GM21619 (cell line): ENCODE measurements at regions not wholly inside any gene's neighbourhood (a gene's known extent, or its start where the extent isn't known, plus 50 kb on each side); places are given as distances from the start of the nearest gene placed in this dataset.
"Not testable (repeated sequence)": the region's sequence is repeated elsewhere in the genome, so short reads cannot be mapped to it uniquely, and the experiment has no call there.

ENCODE experiments used
- ATAC-seq: cut with Tn5 transposase; IDR thresholded peaks from one replicate; pipeline ENCODE4 v1.9.1; 2021; ENCODE audit not compliant: unreplicated experiment

DNA sequence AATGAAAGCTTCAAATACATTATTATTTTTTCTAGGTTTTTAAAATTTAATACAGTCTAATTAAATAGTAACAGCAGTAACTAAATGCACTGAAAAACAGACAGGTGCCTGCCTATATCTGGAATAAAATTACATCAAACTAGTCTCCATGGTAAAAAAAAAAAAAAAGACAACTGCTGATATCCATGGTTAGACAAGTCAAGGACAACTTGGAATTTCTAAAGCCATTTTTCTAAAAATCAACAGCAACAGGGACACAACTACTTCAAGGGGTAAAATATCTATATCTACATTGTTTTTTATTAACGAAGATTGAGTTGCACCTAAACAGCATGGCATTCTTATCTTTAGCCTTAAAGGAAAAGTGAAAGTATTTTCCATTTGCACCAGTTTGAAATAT is 74.7 kb upstream of the VPREB1 start:
- ATAC-seq = no peak

DNA sequence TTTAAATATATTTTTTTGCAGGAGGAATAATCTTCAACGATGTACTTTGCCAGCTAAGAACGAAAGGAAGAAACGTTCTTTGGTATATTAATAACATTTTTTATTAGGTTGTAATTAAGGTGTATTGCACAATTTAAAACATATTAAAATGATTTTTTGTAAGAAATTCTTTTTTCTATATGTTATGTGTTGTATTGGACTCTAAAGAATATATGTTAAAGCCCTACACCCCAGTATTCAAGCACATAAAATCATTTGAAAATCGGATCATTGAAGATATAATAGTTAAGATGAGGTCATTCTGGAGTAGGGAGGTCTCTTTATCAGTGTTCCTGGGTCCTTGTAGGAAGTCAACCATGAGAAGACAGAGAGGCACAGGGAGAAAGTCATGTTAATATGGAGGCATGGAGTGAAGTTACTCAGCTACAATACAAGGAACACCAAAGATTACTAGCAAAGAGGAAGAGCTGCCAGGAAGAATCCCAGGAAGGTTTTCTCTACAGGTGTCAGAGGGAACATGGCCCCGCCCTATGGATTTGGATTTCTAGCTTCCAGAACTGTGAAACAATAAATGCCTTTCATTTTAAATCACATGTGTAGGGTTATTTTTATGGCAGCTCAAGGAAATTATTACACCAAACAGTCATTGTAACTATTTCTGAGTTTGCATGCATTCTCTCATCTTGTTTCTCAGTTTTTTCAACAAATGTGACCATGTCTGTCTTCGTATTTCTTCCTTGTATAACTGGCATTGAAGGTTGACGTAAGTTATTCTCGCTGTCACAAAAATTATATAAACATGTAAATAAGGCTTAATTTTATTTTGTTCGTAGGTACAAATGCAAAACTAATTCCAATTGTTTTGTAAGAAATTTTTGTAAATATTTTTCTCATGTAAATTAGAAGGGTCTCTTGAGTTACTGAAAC is 75.4 kb upstream of the VPREB1 start:
- no peak for ATAC-seq

DNA sequence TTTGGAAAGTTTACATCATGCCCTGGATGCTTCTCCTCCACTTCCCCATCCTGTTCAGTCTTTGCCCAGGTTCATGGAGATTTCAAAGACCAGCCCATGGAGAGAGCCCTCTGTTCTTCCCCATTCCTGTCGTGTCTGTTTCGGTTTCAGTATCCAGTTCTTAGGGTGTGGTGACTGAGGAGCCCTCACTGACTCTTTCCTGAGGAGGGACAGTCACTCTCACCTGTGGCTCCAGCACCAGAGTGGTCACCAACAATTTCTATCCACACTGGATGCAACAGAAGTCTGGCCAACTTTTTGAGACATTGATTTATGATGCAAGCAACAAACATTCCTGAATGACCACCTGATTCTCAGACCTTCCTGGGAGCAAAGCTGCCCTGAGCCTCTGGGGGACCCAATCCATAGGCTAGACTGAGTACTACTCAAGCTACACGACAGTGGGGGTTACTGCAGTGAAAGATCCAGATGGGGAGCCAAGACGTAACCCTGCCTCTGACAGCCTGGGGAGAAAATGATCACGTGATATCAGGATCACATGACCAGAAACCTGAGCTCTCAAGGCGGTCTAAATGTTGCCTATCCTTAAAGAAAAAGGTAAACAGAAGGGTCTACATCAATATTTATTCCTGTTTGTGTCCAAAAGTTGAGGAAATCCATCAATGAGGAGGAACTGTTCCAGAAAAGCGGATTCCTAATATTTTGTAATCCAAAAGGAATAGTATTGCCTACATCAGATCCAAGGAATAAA is 76.2 kb upstream of the VPREB1 start:
- ATAC-seq = peak; percentile 14

DNA sequence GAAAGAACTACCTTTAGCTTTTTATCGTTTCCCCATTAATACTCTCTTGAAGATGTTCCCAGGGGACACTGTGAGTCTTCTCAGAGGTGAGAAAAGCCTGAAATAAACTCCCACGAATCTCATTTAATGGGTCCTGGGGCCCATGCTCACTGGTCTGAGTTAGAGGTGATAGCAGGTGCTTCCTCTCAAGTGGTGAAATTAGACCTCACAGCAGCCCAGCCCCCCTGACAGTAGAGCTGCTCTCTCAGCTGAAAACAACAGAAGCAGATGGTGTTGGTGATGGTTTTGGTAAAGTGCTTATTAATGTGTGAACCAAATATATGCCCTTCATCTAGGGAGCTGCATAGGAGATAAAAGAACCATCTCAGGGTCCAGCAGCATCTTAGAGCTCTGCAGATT is 76.8 kb upstream of the VPREB1 start:
- peak; percentile 67 for ATAC-seq

DNA sequence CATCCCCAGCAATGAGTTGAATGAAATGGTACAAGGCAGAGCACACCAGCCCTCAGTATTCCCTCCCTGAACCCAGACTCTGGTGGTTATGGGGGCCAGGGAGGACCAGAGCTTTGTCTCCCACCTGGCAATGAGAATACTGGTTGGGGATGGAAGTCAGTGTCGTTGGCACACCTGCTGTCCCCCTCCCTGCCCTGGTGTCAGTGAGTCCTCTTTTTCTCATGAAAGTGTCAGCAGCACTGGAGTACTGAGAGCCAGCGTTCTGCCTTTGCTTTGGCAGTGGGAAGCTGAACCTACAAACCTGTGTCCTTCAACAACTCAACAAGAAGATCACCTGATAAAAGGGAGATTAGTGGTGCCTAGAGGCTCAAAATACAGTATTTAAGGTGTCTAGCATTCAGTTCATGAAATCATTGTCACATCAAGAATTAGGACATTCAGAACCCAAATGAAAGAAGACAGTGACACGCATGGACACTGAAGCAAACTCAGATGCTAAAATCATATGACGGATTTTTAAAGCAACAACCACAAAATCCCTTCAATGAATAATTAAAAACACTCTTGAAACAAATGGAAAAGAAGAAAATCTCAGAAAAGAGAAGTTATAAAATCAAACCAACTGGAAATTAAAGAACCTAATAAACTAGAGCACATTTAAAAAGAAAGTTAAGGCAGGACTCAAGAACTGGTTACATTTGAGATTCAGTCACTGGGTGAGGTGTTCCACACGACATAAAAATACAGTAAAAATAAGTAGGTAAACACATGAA is 77.5 kb upstream of the VPREB1 start:
- no peak for ATAC-seq

DNA sequence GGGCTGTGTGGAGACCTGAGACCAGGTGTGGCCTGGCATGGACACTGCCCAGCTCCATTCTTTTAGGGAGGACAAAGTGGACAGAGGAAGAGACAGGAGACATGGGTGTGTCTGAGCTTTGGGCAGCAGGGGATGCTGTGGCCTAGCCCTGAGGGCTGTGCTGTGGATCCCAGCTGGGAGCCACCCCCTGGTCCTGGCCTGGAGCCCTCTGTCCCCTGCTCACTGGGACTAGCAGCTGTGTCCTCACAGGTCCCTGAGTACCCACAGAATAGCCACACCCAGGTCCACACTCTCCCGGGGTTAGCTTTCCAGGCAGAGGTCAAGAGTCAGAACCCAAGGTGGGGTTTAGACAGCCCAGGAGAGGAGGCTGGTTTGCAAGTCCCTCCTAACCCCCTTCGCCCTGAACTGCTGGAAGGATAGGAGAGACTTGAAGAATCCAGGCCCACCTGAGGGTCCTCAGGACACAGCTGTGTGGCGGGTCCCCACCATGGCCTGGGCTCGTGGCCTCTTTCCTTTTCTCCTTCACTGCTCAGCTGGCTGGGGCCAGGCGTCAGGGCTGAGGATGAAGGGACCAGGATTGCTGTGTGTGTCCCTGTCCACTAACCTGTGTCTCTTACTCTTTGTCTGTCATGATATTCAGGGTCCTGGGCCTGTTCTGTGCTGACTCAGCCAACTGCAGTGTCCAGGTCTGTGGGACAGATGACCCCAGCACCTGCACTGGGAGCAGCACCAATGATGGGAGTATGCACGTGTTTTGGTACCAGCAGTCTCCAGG is 78.5 kb upstream of the VPREB1 start:
- no peak for ATAC-seq

DNA sequence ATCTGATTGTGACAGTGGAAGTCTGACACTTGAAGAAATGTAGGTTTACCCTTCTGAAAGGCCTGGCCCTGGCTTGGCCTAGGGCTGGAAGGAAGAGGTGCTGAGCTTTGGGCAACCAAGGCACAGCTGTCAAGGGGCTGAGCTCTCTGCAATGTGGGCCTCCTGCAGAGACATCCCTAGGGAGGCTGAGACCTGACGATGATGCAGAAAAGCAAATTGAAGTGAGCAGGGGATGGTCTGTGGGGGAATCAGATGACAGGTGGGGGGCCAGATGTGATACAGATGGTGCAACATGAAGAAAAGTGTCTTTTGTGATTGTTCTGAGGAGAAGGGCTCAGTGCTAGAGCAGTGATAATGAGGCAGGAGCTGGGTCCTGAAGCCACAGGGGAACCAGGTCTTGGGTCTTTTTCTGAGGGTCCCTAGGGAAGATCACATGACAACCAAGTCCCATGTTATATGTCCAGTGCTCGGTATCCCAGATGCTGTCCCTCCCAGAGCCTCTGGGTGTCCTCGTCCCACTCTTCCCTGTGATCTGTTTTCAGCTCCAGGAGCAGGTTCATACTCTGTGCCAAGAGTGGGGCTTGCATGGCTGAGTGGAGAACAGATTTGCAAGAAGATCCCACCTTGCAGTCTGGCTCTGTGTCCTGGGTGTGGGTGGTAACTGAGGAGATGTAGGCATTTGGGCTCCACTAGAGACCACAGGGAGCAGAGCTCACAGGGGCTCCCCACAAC is 79.9 kb upstream of the VPREB1 start:
- ATAC-seq = no peak

DNA sequence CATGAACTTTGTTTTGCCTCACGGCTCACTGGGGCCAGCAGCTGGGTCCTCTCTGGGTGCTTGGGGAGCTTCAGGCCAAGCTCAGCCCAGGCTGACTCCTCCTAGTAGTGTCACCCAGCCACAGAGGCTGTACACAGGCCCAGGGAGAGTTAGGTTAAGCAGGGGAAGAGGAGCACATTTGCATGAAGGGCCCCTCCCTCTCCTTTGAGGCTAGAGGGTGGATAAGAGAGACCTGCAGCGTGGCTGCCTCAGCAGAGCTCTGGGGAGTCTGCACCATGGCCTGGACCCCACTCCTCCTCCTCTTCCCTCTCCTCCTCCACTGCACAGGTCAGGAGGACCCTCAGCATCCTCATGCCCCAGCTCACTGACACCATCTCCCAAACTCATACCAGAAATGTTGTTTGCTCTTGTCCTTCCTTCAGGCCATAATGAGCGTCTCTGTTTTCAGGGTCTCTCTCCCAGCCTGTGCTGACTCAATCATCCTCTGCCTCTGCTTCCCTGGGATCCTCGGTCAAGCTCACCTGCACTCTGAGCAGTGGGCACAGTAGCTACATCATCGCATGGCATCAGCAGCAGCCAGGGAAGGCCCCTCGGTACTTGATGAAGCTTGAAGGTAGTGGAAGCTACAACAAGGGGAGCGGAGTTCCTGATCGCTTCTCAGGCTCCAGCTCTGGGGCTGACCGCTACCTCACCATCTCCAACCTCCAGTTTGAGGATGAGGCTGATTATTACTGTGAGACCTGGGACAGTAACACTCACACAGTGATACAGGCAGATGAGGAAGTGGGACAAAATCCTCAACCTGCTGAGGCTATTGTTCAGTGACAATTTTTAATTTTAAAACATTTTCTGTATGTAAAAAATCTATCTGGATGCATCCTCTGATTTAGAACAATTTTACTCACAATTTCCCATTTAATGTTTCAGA is 82.4 kb upstream of the VPREB1 start:
- peak; percentile 74 for ATAC-seq

DNA sequence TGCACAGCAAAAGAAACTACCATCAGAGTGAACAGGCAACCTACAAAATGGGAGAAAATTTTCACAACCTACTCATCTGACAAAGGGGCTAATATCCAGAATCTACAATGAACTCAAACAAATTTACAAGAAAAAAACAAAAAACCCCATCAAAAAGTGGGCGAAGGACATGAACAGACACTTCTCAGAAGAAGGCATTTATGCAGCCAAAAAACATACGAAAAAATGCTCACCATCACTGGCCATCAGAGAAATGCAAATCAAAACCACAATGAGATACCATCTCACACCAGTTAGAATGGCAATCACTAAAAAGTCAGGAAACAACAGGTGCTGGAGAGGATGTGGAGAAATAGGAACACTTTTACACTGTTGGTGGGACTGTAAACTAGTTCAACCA is 83.8 kb upstream of the VPREB1 start:
- not testable (repeated sequence) for ATAC-seq

DNA sequence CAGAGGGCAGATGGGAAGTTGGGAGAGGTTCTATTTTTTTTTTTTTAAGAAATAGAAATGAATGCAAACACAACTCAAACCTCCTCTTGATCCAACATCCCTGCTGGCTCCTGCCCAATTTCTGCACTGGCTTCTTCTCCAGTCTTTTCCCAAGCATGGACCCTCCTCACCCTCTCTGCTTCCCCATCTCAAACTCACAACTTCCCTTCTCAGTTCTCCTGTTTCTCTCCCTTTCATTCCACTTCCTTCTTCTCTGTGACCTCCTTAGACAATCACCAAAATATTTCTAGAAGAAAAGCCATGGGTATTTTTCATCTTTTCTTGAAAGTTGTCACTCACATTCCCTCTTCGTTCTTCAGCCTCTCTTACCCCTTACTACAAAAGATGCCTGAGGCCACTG is 85.2 kb upstream of the VPREB1 start:
- ATAC-seq = no peak

DNA sequence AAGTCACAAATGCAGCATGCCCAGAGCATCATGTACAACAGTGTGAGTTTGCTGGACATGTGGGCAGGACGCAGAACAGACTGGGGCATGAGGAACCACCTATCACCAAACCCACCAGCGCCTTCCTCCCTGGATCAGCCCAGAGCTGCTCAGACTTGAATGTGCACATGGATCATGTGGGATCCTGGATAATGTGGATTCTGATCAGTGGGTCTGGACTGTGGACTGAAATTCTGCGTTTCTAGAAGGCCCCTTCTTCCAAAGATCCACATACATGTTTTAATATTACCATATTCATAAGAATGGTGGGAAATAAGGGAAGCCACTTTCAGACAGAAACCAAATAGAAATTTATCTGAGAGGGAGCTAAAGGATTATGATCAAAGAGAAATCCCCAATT is 85.6 kb upstream of the VPREB1 start:
- no peak for ATAC-seq

DNA sequence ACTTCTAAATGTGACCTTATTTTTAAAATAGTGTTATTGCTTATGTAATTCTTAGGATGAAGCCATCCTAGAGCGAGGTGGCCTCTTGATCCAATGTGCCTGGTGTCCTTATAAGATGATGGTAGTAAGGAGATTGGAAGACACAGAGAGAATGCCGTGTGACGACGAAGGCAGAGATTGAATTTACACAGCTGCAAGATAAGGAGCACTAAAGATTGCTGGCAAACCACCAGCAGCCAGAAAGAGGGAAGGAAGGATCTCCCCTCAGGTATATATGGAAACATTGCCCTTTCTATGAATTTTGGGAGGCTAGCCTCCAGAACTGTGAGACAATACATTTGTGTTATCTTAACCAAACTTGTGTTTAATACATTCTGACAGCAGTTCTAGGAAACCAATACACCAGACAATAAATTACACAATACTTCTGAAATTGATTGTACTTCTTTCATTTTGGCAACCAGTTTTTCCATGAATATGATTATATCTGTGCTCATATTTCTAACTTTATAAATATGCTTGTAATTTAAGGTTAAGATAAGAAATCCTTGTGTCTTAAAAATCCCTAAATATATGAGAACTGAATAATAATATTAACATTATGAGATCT is 86.3 kb upstream of the VPREB1 start:
- ATAC-seq = no peak

DNA sequence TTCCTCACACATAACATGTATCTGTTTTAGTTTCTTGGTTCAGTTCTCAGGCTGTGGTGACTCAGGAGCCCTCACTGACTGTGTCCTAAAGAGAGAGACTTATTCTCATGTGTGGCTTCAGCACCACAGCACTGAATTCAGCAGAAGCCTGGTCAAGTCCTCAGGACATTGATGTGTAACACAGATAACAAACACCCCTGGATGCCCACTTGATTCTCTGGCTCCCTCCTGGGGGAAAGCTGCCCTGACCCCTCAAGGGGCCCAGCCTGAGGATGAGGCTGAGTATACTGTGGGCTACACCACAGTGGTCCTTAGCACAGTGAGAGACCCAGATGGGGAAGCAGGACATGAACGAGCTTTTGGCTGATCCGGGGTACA is 87.2 kb upstream of the VPREB1 start:
- peak; percentile 23 for ATAC-seq

DNA sequence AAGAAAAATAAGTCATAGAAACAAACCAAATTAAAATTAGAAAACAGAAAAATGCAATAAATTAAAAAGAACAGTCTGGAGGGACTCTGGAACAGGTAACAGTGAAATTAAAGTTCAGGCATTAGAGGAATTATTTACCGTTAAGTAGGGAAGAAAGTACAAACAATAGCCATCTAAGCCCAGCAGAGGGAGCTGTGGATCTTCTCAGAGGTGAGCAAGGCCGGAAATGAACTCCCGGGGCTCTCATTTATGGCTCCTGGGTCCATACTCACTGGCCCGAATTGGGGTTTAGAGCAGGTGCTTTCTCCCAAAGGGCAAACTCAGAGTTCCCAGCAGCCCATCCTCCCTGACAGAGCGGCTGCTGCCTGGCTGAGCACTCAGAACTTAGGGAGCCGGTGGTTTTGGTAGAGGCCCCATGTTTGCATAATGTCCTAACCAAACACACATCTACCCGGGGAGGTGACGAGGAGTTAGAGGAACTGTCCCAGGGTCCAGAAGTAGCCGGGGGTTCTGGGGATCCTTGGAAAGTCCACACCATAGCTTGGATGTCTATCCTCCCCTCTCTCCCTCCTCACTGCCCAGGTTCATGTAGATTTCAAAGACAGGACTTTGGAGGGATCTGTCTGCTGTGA is 87.8 kb upstream of the VPREB1 start:
- ATAC-seq = peak; percentile 66

DNA sequence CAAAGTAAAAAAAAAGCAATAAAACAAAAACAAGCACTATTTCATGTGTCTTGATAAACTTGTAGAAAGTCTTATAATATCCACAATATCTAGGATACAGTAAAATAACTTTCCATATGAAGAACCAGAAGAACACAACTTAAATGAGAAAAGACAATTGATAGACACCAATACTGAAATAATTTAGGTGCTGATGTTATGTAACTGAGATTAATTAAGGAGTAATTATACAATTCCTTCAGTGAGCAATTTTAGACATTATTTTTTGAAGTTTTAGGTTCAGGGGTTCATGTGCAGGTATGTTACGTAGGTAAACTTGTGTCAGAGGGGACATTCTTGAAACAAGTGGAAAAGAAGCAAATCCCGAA is 88.3 kb upstream of the VPREB1 start:
- no peak for ATAC-seq

DNA sequence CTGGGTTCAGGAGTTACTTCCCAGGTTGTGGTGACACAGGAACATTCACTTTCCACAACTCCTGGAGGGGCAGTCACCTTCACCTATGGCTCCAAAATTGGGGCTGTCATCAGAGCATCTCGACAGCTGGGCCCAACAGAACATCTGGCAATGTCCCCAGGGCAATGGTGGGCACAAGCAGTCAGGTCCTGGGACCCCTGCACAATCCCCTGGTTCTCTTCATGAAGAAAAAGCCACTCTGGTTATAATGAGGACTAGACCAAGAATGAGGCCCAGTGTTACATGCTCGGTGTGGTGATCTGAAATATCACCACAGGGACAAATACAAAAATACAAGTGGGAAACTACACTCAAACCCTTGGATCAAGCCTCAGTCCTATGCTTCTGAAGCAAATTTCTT is 89.0 kb upstream of the VPREB1 start:
- no peak for ATAC-seq

DNA sequence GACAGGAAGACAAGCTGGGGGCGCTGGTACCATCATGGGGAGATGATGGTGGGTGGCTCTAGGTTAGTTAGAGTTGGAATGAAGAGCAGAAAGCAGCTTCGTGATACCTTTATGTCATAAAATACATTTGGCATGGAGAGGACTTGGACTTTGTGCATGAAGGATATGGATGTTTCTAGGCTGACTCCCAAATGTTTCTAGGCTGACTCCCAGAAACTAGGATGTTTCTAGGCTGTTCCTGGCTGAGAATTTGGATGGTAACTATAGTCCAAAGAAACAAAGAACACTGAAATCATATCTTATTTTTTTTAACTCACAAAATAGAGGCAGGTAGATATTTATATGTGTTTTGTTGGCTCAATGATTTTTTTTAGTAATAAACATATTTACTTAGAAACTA is 89.4 kb upstream of the VPREB1 start:
- no peak for ATAC-seq

DNA sequence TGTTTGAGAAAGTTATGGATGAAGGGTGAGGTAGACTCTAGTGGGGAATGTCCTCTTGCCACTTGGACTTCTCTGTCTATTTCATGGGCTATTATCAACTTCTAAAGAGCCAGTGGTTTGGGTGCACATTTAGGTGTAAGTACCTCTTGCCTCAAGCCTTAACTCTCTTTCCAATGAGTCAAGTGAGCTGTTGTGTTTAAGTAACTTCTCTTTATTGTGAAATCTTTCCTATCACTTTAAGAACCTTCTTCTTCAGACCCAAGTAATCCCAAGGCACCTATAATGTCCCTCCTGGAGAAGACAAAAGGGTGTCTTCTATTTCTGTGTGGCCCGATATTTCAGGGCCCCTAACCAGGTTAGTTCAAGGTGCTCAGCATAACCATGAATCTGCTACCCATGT is 90.5 kb upstream of the VPREB1 start:
- ATAC-seq = no peak
